COLO668 (cell line): ENCODE measurements at regions not wholly inside any gene's neighbourhood (a gene's known extent, or its start where the extent isn't known, plus 50 kb on each side); places are given as distances from the start of the nearest gene placed in this dataset.

Source experiments
- DNase-seq: peaks from one replicate; lab custom pipeline; 2025; ENCODE audit not compliant: unreplicated experiment; lab: John Stamatoyannopoulos, UW

DNA sequence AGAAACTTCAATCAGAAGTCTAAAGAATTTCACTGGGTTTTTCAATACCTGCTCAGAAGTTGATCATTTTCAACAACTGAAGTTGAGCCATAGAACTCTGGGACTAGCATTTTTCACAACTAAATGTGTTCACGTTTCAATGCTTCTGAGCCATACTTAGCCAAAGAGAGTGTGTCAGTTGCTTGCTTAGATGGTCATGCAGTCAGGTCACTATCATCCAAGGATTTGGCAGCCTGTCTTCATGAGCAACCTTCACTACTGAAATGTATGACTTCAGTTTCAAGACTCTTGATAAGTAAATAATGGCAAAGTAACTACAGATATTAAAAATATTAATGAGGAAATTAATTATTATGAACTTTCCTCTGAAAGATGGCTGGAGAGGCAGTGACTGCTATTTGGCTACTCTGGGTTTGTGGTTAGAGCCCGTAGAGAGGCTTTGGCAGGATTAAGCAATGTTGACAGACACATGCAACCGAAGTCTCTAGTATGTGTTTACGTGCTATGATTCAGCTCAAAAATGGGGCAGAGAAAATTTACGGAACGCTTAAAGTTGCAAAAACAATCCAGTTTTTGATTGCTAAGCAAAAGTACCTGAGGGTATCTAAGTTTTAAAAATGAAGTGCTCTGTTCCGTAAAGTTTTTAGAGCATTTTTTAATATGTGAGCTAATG lies 133.8 kb downstream of the GMNC start:
- DNase-seq = no peak

- DNase-seq = no peak
These were observed 140.2 kb downstream of the GMNC start for GRCh38 chr3:190722181-190722905.

DNA sequence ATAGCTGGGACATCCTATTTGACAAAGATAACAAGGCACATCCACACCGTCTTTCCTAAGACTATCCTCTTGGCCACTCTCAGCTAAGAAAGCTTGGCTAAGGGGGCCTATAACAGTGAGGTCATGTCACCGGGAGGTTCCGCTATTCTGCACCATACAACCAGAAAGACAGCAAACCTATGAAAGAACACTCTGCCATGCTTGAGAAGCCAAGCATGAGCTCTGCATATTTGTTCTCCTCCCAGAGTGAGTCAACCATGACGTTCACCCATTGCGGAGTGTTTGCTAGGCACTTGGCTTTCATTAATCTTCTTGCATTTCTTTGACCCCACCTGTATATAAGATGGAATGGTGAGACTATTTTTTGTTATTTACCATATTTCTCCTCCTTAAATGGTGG lies 141.2 kb downstream of the GMNC start:
- peak; percentile 51 for DNase-seq

DNA sequence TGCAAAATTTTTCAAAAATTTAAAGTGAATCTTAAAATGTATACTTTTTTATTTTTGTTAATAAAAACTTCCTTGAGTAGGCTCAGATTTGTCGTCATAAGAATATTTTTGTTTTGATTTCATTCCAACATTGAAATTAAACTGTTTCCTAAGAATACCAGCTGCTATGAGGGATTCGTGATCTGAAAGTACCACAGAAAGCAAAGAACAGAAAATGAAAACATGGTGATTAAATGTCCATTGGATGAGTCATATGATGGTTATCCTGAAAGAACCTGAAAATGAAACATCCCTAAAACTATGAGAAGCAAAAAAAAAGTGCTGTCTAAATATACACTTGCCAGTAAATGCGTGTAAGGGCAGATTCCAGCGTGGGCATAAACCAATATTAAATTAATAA lies 143.8 kb downstream of the GMNC start:
- DNase-seq = no peak

GRCh38 chr3:190718097-190718496 lies 144.4 kb downstream of the GMNC start:
- DNase-seq = no peak

- DNase-seq = no peak
These were observed 145.5 kb downstream of the GMNC start for GRCh38 chr3:190716961-190717360.

DNA sequence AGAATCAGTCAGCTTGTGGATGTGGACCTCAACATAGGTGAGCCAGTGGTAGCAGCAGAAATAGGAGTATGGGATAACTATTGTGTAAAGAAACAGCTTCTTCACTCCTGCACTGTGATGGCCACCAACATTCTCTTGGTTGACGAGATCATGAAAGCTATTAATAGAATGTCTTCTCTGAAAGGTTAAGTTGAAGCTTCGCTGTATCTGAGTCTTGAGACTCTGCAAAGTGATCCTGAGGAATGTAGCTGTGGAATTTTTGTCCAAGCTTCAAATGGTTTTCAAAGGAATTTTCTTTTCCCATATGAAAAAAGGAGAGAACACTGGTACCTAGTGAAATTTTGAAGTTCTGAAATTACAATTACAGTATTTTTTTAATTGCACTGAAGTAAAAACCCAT lies 146.3 kb downstream of the GMNC start:
- DNase-seq = no peak

- no peak for DNase-seq
These were observed 151.8 kb downstream of the GMNC start for GRCh38 chr3:190710723-190711122.

DNA sequence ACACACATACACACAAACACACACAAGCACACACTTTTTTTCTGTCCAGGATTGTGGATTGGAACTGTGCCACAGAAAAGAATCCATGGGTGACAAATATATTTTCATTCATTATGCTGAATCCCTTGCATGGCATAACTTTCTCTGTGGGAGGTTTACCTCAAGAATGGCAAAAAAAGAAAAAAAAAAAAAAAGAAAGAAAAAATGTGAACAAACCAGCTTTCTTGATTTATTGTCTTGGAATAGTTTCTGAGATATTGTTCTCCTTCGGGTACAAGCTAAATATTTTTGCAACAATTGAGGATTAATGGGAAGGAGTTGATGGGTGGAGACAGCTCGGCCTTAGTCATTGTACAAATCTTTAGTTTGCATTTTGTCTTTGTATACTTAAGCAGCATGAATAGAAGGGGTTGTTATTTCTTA lies 153.1 kb downstream of the GMNC start:
- no peak for DNase-seq
